ENCODE measurements at regions not wholly inside any gene's neighbourhood (a gene's known extent, or its start where the extent isn't known, plus 50 kb on each side); places are given as distances from the start of the nearest gene placed in this dataset.

GRCh38 chr2:103010306-103010705, 248.5 kb downstream of the TMEM182 start:
- Histone ChIP-seq H3K27ac (no peak overlapping the region), H3K4me1 (no peaks in the 10 kb centered on the region), H3K9me3 (no peaks in the 10 kb centered on the region), H3K27me3 (no peaks in the 10 kb centered on the region), H3K36me3 (no peaks in the 10 kb centered on the region), H3K4me3 (no peak overlapping the region)
- DNase-seq, result no peak
- intact Hi-C loops (cut with DNase I; ENCODE audit: low total_unique reads), result no loop called here
- TF ChIP-seq CTCF (IDR thresholded peaks at IDR 0.05), result no peak
- TF ChIP-seq POLR2AphosphoS5 (IDR thresholded peaks at IDR 0.05), result no peak
- TF ChIP-seq EP300 (IDR thresholded peaks at IDR 0.05), result no peak
- no peak for TF ChIP-seq POLR2A (IDR thresholded peaks at IDR 0.05)
- WGBS, 5 donors, result 76 to 86% (median 82%) methylated on average over 6 of the region's 6 CpGs

DNA sequence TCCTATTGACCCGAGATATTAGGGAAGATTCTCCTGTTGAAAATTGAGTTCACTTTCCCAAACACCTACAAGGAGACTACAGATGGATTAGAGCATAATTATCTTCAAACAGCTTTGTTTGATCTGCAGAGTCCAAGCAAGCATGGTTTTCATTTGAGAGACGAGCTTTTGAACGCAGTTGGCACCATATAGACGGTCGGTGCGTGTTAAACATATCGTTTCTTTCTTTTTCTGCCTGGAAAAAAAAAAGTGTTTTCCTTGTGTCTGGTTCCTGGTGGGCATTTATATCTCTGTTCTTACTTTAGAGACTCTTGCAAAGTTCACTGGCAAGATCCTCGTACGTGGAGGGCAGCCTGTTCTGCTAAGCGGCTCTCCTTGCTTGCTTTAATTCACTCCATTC, 248.9 kb downstream of the TMEM182 start:
- no peak for TF ChIP-seq POLR2A (IDR thresholded peaks at IDR 0.05)
- TF ChIP-seq EP300 (IDR thresholded peaks at IDR 0.05), result no peak
- no peak for TF ChIP-seq CTCF (IDR thresholded peaks at IDR 0.05)
- no peak for TF ChIP-seq POLR2AphosphoS5 (IDR thresholded peaks at IDR 0.05)
- 75 to 85% (median 83%) methylated on average over 10 of the region's 10 CpGs for WGBS, 5 donors

DNA sequence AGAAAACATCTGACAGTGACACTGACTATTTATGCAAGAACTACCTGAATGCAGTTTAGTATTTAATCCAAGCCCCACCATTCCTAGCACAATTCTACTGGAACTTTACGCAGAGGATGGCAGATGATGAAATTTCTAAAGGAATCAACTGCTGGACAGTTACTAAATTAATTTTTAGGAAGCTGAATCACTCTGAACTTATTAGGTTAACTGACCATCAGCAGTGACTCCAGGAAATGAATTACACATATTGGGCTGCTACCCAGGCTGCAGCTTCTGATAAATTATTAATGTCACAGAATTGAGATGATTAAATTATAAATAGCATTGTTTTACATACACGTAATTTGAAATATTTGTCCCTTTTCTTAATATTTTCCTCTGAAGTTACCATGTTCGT, 250.8 kb downstream of the TMEM182 start:
- Histone ChIP-seq H3K27ac (no peak overlapping the region), H3K4me1 (no peaks in the 10 kb centered on the region), H3K36me3 (no peaks in the 10 kb centered on the region), H3K27me3 (no peaks in the 10 kb centered on the region), H3K4me3 (no peak overlapping the region), H3K9me3 (no peaks in the 10 kb centered on the region)
- no peak for TF ChIP-seq POLR2A (IDR thresholded peaks at IDR 0.05)
- no peak for TF ChIP-seq CTCF (IDR thresholded peaks at IDR 0.05)
- no peak for TF ChIP-seq EP300 (IDR thresholded peaks at IDR 0.05)
- intact Hi-C loops (cut with DNase I; ENCODE audit: low total_unique reads), result no loop called here
- no peak for DNase-seq
- WGBS, 5 donors, result 82 to 87% (median 83%) methylated on average over 3 of the region's 3 CpGs

More for the DNA sequence above, 248.9 kb downstream of the TMEM182 start:
- intact Hi-C loops (cut with DNase I; ENCODE audit: low total_unique reads), result no loop called here
- H3K4me1 ChIP-seq, result no peaks in the 10 kb centered on the region
- no peak overlapping the region for H3K4me3 ChIP-seq
- no peaks in the 10 kb centered on the region for H3K36me3 ChIP-seq
- no peaks in the 10 kb centered on the region for H3K9me3 ChIP-seq
- H3K27ac ChIP-seq, result no peak overlapping the region
- no peak for DNase-seq
- H3K27me3 ChIP-seq, result no peaks in the 10 kb centered on the region

GRCh38 chr2:103025056-103025455, 263.2 kb downstream of the TMEM182 start:
- no peak overlapping the region for H3K4me3 ChIP-seq
- no peaks in the 10 kb centered on the region for H3K27me3 ChIP-seq
- no peaks in the 10 kb centered on the region for H3K36me3 ChIP-seq
- H3K27ac ChIP-seq, result no peak overlapping the region
- no peak for DNase-seq
- H3K4me1 ChIP-seq, result no peaks in the 10 kb centered on the region
- H3K9me3 ChIP-seq, result no peaks in the 10 kb centered on the region
- WGBS, 5 donors, result 64 to 82% (median 76%) methylated on average over 1 of the region's 1 CpG
- TF ChIP-seq EP300 (IDR thresholded peaks at IDR 0.05), result no peak
- no peak for TF ChIP-seq POLR2A (IDR thresholded peaks at IDR 0.05)
- TF ChIP-seq POLR2AphosphoS5 (IDR thresholded peaks at IDR 0.05), result no peak
- intact Hi-C loops (cut with DNase I; ENCODE audit: low total_unique reads), result no loop called here

DNA sequence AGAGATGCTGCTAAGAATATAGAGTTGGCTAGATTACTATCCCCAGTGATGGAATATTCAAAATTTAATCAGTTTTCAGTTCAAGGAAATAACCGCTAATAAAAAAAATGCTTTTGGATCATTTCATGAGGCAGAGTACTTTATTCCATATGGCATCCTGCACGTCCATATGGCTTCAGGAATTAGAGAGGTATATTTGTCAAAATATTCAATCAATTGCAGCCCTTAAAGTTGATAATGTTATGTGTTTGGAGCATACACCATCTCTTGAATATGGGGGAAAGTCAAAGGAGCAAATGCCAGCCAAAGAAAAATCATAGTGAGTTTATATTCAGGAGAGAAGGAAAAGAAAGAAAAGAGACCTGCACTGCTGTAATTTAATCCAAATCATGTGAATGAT, 266.4 kb downstream of the TMEM182 start:
- no peaks in the 10 kb centered on the region for H3K9me3 ChIP-seq
- no peak for DNase-seq
- H3K27me3 ChIP-seq, result no peaks in the 10 kb centered on the region
- no peaks in the 10 kb centered on the region for H3K4me1 ChIP-seq
- no peak overlapping the region for H3K4me3 ChIP-seq
- TF ChIP-seq POLR2A (IDR thresholded peaks at IDR 0.05), result no peak
- no peak for TF ChIP-seq POLR2AphosphoS5 (IDR thresholded peaks at IDR 0.05)
- no peak for TF ChIP-seq CTCF (IDR thresholded peaks at IDR 0.05)
- TF ChIP-seq EP300 (IDR thresholded peaks at IDR 0.05), result no peak
- intact Hi-C loops (cut with DNase I; ENCODE audit: low total_unique reads), result no loop called here
- whole genome bisulfite sequencing, 5 donors, result 64 to 75% (median 74%) methylated on average over 2 of the region's 2 CpGs
- no peaks in the 10 kb centered on the region for H3K36me3 ChIP-seq
- no peak overlapping the region for H3K27ac ChIP-seq

Measured in stomach (tissue), 8 donors.